Keratinocyte (primary cell): ENCODE measurements at regions not wholly inside any gene's neighbourhood (a gene's known extent, or its start where the extent isn't known, plus 50 kb on each side); places are given as distances from the start of the nearest gene placed in this dataset.

Experiments used
- DNase-seq: peaks from one replicate; pipeline ENCODE4 v3.0.0-alpha.2; 2011; ENCODE audit warnings: low read depth, missing footprints, low spot score
- FAIRE-seq: peaks from 2 replicates; lab custom pipeline; 2011; peaks lifted over from hg19 to GRCh38; lab: Jason Lieb, UNC
- H2AFZ ChIP-seq: 2 replicates; pipeline ENCODE4 v1.6.0; 2012; ENCODE audit warnings: low read length, control low read depth, inconsistent platforms; ENCODE audit not compliant: control insufficient read depth
- H3K27ac ChIP-seq: 2 replicates; pipeline ENCODE4 v1.5.1; 2011; ENCODE audit warnings: low read length; ENCODE audit not compliant: control insufficient read depth, insufficient read depth
- H3K27me3 ChIP-seq: 3 replicates; pipeline ENCODE4 v1.6.0; 2011; ENCODE audit warnings: low read length; ENCODE audit not compliant: control insufficient read depth, insufficient read depth; ENCODE audit errors: extremely low read depth
- H3K36me3 ChIP-seq, 2 experiments: 2 replicates in 1 of 2; 3 replicates in 1 of 2; pipeline ENCODE4 v1.5.1; 2011; ENCODE audit warnings: low read length in 2 of 2, mild to moderate bottlenecking in 1 of 2; ENCODE audit not compliant: control insufficient read depth in 2 of 2, insufficient read depth in 2 of 2; ENCODE audit errors: extremely low read depth in 1 of 2
- H3K4me1 ChIP-seq: 3 replicates; pipeline ENCODE4 v1.5.1; 2011; ENCODE audit warnings: low read length; ENCODE audit not compliant: control insufficient read depth, insufficient read depth; ENCODE audit errors: extremely low read depth
- H3K4me2 ChIP-seq: 3 replicates; pipeline ENCODE4 v1.6.0; 2011; ENCODE audit warnings: low read depth, low read length; ENCODE audit not compliant: control insufficient read depth, insufficient read depth; ENCODE audit errors: extremely low read depth
- H3K4me3 ChIP-seq, 3 experiments: fragments of 200-600 bp in 1 of 3; sonication (generic) in 1 of 3; 2 replicates in 2 of 3; 3 replicates in 1 of 3; pipeline ENCODE4 v1.5.1; 2011 to 2016; ENCODE audit warnings: low read length in 3 of 3, mild to moderate bottlenecking in 3 of 3, control low read depth in 2 of 3, inconsistent platforms in 1 of 3, low read depth in 1 of 3, mixed read lengths in 1 of 3, mixed run types in 1 of 3, moderate library complexity in 1 of 3; ENCODE audit not compliant: control insufficient read depth in 2 of 3, insufficient read depth in 2 of 3; ENCODE audit errors: extremely low read depth in 1 of 3
- H3K79me2 ChIP-seq: 2 replicates; pipeline ENCODE4 v1.6.0; 2012; ENCODE audit warnings: low read length; ENCODE audit not compliant: control insufficient read depth, insufficient read depth
- H3K9ac ChIP-seq: 3 replicates; pipeline ENCODE4 v1.6.0; 2011; ENCODE audit warnings: low read length; ENCODE audit not compliant: control insufficient read depth, insufficient read depth; ENCODE audit errors: extremely low read depth
- H3K9me1 ChIP-seq: 3 replicates; pipeline ENCODE4 v1.6.0; 2011; ENCODE audit warnings: low read length; ENCODE audit not compliant: control insufficient read depth, insufficient read depth; ENCODE audit errors: extremely low read depth
- H3K9me3 ChIP-seq: 2 replicates; pipeline ENCODE4 v1.5.1; 2012; ENCODE audit warnings: low read depth, low read length; ENCODE audit not compliant: control insufficient read depth
- H4K20me1 ChIP-seq: 3 replicates; pipeline ENCODE4 v1.6.0; 2011; ENCODE audit warnings: low read length; ENCODE audit not compliant: control insufficient read depth, insufficient read depth; ENCODE audit errors: extremely low read depth
- EZH2 ChIP-seq: IDR thresholded peaks from one replicate; pipeline ENCODE4 v1.6.1; 2012; ENCODE audit warnings: inconsistent platforms, mild to moderate bottlenecking, low read length, moderate library complexity
- dilution Hi-C: fragments of 300-500 bp; cut with MboI; formaldehyde crosslinking; loops from one replicate; pipeline ENCODE4 v1.7.0; 2020; ENCODE audit warnings: low sequenced_read_pairs; ENCODE audit not compliant: extremely low pct_ligation_motif_present
- TF ChIP-seq, protein P1 (sequence below), 3 experiments: IDR thresholded peaks in 1 of 3; conservative IDR thresholded peaks in 1 of 3; optimal IDR thresholded peaks in 1 of 3; 2 replicates in 2 of 3; 3 replicates in 1 of 3; pipeline versions ENCODE3 to v1.5.1; 2011; ENCODE audit warnings: low read length in 3 of 3, mild to moderate bottlenecking in 3 of 3, moderate library complexity in 2 of 3, control low read depth in 1 of 3, inconsistent platforms in 1 of 3; ENCODE audit not compliant: insufficient read depth in 2 of 3; ENCODE audit errors: extremely low read depth in 1 of 3

DNA sequence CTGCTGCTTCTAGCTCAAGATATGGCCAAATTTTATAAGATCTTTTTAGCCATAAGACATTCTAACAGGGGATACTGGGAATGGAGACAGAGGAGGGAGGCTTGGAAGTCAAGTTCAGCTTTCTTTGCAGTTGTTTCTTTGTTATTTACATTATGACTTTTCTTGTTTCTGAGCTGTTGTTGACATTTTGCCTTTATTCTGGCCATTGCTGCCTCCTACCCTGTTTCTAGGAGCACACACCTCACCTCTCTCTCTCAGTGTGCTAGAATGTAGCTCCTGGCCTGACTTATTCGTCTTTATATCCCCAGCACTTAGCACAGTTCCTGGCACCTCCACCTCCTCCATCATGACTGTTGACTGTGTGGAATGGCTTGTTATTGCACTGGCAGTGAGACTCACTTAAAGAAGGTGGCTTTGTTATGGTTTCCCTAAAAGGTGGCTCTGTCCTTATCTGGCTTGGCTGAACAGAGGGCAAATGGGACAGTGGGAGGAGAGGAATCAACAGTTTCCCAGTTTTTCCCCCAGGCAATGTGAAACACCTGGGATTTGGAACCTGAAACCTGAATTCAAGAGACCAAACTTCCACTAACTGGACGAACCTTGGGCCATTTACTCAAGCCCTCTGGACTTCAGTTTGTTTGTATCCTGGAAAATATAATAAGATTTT is 76.1 kb upstream of the PPP2R5A start:
- no peak overlapping the region for H2AFZ ChIP-seq
- no peaks in the 10 kb centered on the region for H3K9me3 ChIP-seq
- H4K20me1 ChIP-seq, result no peaks in the 10 kb centered on the region
- H3K27me3 ChIP-seq, result no peaks in the 10 kb centered on the region
- no peaks in the 10 kb centered on the region for H3K79me2 ChIP-seq
- dilution Hi-C loops, result no loop called here
- no peak overlapping the region for H3K27ac ChIP-seq
- no peaks in the 10 kb centered on the region for H3K36me3 ChIP-seq
- no peak for DNase-seq
- H3K4me3 ChIP-seq, result no peak overlapping the region
- no peak overlapping the region for H3K4me2 ChIP-seq
- no peak for TF ChIP-seq EZH2
- TF ChIP-seq, protein P1, sequence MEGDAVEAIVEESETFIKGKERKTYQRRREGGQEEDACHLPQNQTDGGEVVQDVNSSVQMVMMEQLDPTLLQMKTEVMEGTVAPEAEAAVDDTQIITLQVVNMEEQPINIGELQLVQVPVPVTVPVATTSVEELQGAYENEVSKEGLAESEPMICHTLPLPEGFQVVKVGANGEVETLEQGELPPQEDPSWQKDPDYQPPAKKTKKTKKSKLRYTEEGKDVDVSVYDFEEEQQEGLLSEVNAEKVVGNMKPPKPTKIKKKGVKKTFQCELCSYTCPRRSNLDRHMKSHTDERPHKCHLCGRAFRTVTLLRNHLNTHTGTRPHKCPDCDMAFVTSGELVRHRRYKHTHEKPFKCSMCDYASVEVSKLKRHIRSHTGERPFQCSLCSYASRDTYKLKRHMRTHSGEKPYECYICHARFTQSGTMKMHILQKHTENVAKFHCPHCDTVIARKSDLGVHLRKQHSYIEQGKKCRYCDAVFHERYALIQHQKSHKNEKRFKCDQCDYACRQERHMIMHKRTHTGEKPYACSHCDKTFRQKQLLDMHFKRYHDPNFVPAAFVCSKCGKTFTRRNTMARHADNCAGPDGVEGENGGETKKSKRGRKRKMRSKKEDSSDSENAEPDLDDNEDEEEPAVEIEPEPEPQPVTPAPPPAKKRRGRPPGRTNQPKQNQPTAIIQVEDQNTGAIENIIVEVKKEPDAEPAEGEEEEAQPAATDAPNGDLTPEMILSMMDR (optimal IDR thresholded peaks at IDR 0.05 in 1 of 3, IDR thresholded peaks at IDR 0.05 in 1 of 3, conservative IDR thresholded peaks at IDR 0.05 in 1 of 3; ENCODE audit: extremely low read depth in 1 of 3, insufficient read depth in 2 of 3, low read length in 3 of 3), result no peak
- FAIRE-seq, result no peak
- no peak overlapping the region for H3K9ac ChIP-seq
- H3K9me1 ChIP-seq, result no peaks in the 10 kb centered on the region
- no peaks in the 10 kb centered on the region for H3K4me1 ChIP-seq

DNA sequence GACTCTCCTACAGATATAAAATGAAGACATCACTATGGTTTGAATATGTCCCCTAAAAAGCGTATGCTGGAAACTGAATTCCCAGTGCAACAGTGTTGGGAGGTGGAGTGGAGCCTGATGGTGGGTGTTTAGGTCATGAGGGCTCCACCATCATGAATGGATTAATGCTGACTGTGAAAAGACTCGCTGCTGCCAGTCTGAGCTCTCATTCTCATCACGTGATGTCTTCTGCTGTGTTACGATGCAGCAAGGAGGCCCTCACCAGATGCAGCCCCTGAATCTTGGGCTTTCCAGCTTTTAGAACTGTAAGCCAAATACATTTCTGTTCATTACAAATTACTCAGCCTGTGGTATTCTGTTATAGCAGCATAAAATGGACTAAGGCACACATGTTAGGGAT is 73.8 kb upstream of the PPP2R5A start:
- Histone ChIP-seq H3K4me1 (no peaks in the 10 kb centered on the region), H3K9ac (no peak overlapping the region), H3K36me3 (no peaks in the 10 kb centered on the region), H3K9me1 (no peaks in the 10 kb centered on the region), H2AFZ (no peak overlapping the region), H3K4me2 (no peak overlapping the region), H3K9me3 (no peaks in the 10 kb centered on the region), H3K27ac (no peak overlapping the region), H4K20me1 (no peaks in the 10 kb centered on the region), H3K79me2 (no peaks in the 10 kb centered on the region), H3K4me3 (no peak overlapping the region), H3K27me3 (no peaks in the 10 kb centered on the region)
- FAIRE-seq (no peak), DNase-seq (no peak)
- dilution Hi-C loops, result no loop called here
- TF ChIP-seq, protein P1 (optimal IDR thresholded peaks at IDR 0.05 in 1 of 3, IDR thresholded peaks at IDR 0.05 in 1 of 3, conservative IDR thresholded peaks at IDR 0.05 in 1 of 3; ENCODE audit: extremely low read depth in 1 of 3, insufficient read depth in 2 of 3, low read length in 3 of 3), result no peak
- TF ChIP-seq EZH2, result no peak
